GM18505 (cell line): ENCODE measurements at regions not wholly inside any gene's neighbourhood (a gene's known extent, or its start where the extent isn't known, plus 50 kb on each side); places are given as distances from the start of the nearest gene placed in this dataset.

Experiments
- ATAC-seq: cut with Tn5 transposase; IDR thresholded peaks from one replicate; pipeline ENCODE4 v1.9.1; 2021; ENCODE audit not compliant: unreplicated experiment
- POLR2A ChIP-seq: IDR thresholded peaks from 4 replicates; pipeline ENCODE4 v1.6.1; 2011; ENCODE audit warnings: borderline replicate concordance; ENCODE audit not compliant: insufficient read depth, insufficient read length; ENCODE audit errors: extremely low read depth

- no peak for TF ChIP-seq POLR2A
- no peak for ATAC-seq
Measured at GRCh38 chr16:79662669-79663313, 62.3 kb upstream of the MAF start.

GRCh38 chr16:79662122-79662521, 61.6 kb upstream of the MAF start:
- ATAC-seq, result no peak
- TF ChIP-seq POLR2A, result no peak

- TF ChIP-seq POLR2A, result no peak
- no peak for ATAC-seq
Measured at GRCh38 chr16:79661578-79661977, 61.0 kb upstream of the MAF start.

- no peak for ATAC-seq
- no peak for TF ChIP-seq POLR2A
Measured at GRCh38 chr16:79659344-79659743, 58.8 kb upstream of the MAF start.

GRCh38 chr16:79658301-79659033, 57.9 kb upstream of the MAF start:
- no peak for TF ChIP-seq POLR2A
- ATAC-seq, result no peak

GRCh38 chr16:79656553-79657115, 56.1 kb upstream of the MAF start:
- TF ChIP-seq POLR2A, result no peak
- ATAC-seq, result no peak

GRCh38 chr16:79653373-79653891, 52.9 kb upstream of the MAF start:
- TF ChIP-seq POLR2A, result no peak
- no peak for ATAC-seq

GRCh38 chr16:79651363-79651762, 50.8 kb upstream of the MAF start:
- ATAC-seq, result no peak
- no peak for TF ChIP-seq POLR2A
